CMK (cell line): ENCODE measurements at regions not wholly inside any gene's neighbourhood (a gene's known extent, or its start where the extent isn't known, plus 50 kb on each side); places are given as distances from the start of the nearest gene placed in this dataset.
"Not testable (repeated sequence)": the region's sequence is repeated elsewhere in the genome, so short reads cannot be mapped to it uniquely, and the experiment has no call there.

Source experiments
- DNase-seq: peaks from one replicate; pipeline ENCODE4 v3.0.0-alpha.2; 2010; ENCODE audit warnings: low read depth

DNA sequence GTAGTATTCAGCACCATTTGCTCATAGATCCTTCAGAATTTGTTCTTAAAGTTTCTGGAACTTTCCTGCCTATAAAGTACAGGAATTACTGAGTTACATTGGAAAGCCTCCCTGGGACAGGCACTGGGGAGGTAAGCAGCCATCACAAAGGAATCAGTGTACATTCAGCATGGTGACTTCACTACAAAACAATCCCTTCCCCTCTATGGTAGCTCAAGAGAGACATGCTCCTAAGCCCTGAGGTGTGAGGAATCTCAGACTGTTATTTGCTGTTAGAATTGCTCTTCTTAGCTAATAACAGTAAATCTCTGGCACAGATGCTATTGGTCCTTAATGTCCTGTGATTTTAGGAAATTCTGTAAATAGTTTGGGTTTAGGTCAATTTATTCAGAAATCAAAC lies 1898.0 kb upstream of the PCDH7 start:
- no peak for DNase-seq

DNA sequence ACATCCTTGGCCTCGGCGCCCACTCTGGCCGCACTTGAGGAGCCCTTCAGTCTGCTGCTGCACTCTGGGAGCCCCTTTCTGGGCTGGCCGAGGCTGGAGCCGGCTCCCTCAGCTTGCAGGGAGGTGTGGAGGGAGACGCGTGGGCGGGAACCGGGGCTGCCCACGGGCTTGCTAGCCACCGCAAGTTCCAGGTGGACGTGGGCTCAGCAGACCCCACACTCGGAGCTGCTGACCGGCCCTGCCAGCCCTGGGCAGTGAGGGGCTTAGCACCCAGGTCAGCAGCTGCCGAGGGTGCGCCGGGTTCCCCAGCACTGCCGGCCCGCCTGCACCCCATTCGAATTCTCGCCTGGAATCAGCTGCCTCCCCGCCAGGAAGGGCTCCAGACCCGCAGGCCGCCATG lies 1892.3 kb upstream of the PCDH7 start:
- DNase-seq: no peak

DNA sequence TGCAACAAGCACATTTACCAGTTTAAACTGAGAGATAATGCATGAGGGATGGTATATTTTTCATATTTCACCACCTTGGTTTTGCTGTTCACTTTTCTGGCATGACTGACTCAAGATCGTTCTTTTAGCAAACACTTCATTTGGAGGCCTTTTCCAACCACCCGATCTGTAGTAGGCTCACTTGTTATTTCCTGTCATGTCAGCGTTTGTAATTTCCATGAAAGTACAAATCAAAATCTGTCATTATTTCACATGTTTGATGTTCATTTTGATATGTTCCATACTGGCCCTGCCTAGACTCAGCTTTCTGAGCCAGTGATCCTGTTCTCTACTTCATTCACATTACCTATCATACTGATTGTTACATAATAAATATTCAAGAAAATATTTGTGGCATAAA lies 1888.3 kb upstream of the PCDH7 start:
- DNase-seq: no peak

DNA sequence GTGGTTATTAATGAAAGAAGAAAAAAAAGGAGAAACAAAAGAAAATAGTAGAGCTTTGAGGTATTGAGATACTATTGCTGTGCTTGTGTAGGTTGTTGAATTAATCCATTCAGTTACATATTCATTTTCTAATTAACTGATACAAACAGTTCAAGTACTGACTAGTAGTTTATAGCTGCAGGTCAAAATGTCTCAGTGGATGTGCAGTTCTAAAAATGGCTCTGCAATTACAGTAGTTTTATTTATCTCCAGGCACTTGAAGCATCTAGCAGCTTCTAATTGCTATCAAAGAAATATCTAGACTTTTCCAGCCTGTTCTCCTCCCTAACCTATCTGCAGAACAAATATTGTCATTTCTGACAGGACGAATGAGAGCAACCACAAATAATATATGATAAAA lies 1887.7 kb upstream of the PCDH7 start:
- no peak for DNase-seq

DNA sequence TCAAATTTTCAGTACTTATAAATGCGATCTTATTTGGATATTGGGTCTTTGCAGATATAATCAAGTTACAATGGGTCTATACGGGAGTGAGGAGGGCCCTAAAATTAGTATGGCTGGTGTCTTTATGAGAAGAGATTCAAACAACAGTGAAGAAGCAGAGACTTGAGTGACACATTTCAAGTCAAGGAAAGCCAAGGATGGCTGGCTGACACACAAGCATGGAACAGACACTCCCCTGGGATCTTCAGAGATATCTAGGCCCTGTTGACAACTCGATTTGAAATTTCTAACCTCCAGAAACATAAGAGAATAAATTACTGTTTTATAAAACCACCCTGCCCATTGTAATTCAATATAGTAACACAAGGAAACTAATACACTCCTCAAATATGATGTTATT lies 1886.0 kb upstream of the PCDH7 start:
- DNase-seq: no peak

DNA sequence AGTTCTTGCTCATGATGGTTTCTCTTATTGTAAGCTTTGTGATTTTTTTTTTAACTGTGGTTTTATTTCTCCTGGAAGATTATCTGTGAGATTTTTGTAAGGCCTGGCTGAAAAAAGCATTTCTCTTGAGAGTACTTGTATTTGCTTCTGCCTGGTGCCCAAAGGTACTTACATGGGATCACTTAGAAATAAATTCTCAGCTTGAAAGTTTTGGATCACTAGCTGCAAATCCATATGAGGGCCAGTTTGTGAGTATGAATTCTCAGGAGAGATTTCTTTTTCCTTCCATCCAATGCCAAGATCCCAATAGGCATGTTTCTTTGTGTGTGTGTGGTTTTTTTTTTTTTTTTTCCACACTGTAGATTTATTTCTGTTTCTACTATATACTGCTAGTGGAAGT lies 1884.7 kb upstream of the PCDH7 start:
- DNase-seq: no peak

DNA sequence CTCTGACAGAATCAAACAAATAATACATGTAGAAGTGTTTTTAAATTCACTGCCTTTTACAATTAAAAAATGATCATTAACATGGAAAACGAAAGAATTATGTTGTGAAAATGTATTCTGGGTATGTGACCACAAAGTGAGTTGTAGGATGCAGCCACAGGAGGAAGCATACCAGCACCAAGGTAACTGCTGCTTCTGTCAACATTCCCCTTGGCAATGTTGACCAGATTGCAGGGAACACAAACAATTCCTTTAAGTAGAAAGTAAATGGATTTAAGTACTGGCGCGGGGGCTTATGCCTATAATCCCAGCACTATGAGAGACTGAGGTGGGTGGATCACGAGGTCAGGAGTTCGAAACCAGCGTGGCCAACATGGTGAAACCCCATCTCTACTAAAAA lies 1877.9 kb upstream of the PCDH7 start:
- no peak for DNase-seq

DNA sequence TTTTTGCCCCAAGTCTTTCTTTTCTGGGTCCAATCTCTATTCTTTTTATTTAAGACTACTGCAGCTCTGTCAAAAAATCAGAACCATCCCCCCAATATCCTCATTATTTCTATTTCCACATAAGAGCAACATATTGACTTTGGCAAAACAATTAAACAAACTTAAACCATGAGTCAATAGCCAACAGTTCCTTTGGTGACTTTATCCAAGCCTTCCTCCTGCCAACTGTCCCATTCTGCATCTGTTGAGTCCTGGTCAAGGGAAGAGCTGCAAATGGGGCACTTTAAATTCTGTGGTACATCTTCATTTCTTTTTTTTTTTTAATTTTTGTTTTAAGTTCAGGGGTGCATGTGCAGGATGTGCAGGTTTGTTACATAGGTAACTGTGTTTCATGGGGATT lies 1875.0 kb upstream of the PCDH7 start:
- DNase-seq: no peak

DNA sequence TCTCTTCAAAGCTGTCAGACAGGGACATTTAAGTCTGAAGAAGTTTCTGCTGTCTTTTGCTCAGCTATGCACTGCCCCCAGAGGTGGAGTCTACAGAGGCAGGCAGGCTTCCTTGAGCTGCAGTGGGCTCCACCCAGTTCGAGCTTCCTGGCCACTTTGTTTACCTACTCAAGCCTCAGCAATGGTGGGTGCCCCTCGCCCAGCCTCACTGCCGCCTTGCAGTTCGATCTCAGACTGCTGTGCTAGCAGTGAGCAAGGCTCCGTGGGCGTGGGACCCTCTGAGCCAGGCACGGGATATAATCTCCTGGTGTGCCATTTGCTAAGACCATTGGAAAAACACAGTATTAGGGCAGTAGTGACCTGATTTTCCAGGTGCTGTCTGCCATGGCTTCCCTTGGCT lies 1863.1 kb upstream of the PCDH7 start:
- not testable (repeated sequence) for DNase-seq

DNA sequence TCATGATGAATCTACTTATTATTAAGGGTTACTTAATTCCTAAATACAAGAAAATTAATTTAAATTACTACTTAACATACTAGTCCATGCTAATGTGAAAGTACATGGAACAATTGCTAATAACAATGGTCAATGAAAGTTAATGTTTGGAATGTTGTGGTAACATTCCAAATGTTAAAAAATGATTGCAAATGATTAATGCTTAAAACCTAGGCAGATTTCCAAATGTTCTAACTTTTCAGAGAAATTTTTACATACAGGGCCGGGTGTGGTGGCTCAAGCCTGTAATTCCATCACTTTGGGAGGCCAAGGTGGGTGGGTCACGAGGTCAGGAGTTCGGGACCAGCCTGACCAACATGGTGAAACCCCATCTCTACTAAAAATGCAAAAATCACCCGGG lies 1851.3 kb upstream of the PCDH7 start:
- no peak for DNase-seq

DNA sequence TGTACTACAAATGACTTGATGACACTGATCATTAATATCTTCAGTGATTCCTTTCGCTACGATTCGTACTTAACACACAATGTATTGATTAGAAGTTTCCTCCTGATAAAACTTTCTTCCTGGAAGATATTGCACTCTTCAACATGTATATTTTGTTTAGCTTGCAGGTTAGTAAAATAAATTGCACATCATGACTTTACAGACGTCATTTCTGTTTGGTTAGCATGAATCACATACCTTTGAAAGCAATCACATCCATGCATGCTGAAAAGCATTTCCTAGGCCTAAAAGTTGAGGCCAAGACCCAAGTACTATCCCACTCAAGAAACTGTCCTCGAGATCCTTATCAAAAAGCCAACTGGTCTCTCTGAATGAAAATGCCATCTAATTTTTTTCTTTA lies 1841.0 kb upstream of the PCDH7 start:
- DNase-seq: no peak

DNA sequence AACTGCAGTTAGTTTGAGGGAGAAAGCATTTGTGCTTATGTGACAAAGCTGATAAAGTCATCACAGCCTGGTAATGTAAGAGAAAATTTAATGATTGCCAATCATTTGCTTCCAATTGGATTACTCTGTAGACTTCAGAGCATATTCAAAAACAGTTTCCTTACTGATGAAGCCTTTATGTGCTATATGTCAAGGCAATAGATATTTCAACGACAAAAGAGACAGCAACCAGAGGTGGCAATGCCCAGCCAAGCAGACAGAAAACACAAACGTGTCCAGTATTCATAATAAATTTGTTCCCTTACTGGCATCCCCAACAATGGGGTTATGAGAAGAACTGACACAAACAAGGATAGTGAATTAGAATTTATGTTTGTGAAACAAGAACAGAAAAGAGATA lies 1840.3 kb upstream of the PCDH7 start:
- DNase-seq: no peak

DNA sequence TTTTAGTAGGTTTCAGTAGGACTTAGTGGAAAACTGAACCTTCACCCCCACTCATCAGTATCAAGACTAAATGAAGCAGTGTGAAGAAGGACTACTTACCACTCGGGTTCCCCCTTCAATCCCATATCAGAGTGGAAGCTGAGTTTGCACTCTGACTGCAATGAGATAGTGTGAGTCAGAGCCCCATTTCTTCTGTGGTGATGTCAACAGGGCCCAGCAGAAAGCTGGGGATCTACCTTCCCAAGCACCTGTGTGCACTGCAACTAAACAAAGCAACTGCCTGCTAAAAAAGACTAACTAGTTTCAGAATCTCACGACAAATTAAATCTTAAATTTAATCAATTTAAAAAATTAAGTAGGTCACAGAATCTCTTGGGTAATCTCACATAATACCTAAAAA lies 1837.0 kb upstream of the PCDH7 start:
- DNase-seq: no peak

DNA sequence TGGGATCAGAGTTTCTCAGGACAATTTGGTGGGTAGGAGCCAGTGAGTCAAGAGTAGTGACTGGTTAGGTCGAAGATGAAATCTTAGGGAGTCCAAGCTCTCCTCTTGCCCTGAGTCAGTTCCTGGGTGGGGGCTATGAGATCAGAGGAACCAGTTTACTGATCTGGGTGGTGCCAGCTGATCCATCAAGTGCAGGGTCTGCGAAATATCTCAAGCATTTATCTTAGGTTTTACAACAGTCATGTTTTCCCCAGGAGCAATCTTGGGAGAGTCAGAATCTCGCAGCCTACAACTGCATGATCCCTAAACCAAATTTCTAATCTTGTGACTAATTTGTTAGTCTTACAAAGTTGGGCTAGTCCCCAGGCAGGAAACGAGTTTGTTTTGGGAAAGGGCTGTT lies 1833.2 kb upstream of the PCDH7 start:
- DNase-seq: no peak

DNA sequence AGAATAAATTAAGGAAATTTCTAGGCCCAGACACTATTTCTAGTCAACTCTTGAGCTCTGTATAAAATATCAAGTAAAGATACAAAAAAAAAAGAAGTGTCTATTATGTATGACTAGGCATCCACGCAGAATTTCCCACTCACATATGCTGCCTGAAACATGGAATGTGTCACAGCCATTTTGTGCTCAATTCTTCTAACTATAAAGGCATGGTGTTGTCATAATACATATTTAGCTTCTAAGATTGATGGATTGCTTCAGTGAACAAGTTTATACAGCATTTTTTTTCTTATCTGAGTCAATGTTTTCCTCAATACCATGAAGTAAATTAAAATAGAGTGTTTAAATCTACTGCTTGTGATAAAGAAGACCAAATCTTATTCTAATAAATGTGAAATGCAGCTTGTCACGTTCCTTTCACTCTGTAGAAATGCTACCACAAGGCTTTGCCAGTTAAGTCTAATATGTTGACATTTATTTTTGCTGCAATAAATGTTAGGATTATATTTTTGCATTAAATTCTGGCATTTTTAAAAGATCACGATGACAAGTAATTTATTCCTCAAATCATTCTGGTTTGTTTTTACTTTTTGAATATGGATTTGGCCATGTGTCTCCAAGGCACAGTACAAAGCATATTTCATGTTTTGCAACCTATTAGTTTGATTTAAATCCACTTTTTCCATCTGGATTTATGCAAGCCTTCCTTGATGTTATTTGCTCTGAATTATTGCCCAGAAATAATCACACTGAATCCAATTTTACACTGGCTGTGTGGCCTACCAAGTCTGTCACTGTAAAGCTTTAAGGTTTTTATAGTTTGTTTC lies 1829.0 kb upstream of the PCDH7 start:
- DNase-seq: no peak

DNA sequence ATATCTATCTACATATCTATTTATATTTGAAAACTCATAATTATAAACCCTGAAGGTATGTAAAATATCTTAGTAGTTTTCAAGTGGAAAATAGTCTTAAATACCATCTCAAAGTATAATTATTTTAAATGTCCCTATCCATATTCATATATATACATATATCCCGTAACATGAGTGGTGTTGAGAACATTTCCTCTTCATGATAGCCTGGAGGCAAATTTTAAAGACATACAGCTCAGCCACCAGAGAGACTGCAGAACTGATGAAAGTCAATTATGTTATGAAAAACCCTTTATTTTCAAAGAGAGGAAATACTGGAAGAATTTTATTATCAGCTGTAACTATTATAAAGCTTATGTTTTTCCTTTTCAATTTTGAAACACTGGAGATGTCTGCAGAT lies 1806.7 kb upstream of the PCDH7 start:
- no peak for DNase-seq

DNA sequence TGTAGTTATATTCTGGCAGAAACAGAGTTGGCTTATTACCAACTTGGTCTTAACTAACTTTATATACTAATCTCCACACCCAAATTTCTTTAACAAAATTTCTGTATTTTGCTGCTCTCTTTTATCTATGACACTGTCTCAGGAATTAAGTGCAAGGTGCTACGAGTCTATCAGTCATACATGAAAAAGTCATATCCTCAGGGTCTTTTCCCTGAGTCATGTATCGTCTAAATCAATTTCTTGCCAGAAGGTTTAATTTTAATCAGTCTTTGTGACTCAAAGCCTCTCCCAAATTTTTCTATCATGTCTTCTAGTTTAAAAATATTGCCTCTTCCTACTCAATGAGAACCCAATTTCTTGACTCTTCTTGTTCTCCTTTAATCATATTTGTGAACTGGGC lies 1803.6 kb upstream of the PCDH7 start:
- no peak for DNase-seq

DNA sequence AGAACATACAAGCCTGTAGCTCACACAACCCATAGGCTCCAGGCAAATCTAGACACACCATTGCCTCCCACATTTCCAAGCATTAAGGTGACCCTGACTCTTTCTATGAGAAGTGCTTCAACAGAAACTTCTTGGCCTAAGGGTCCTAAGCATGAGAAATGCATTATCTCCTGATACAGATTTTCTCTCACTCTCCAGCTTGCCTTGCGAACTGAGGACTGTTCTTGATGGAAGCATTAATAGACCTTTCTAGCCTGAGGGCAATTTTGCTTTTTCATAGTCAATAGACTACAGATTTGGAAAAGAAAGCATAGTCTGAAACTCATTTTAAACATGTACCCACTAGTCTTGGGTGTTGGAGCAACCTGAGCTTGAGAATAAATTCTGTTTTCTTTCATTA lies 1801.3 kb upstream of the PCDH7 start:
- no peak for DNase-seq

DNA sequence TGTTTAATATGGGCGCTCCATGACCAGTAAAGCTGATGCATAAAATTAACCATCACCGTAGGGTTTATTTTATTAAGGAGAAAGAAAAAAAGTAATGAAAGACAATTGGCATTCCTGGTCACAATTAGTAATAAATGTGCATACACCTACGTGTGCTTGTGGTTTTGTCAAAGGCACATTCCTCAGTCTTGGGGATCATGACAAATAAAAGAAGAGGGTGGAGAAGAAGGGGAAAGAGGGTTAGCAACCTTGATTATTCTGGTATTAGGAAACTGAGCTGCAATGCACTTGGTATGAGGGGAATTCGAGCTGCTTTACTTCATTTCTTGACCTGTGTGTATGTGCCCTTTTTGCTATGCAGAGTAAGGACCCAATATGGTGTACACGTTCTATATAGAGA lies 1798.3 kb upstream of the PCDH7 start:
- DNase-seq: no peak

DNA sequence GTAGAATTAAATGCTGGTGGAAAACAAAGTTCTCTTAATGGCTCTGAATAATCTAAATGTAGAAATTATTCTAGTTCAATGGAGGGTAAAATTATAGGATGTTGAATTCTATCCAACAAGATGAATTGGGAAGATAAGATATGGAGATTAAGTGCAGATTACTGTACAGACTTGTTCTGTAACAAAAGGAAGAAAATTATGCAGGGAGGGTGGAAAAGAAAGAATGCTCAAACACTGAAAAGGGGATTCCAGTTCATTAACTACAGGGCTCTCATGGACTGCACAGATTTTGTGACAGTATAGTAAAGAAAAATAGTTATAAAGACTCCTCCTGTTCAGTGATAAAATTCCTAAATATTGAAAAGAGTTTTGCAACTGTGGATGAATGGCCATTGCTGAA lies 1794.0 kb upstream of the PCDH7 start:
- DNase-seq: no peak

DNA sequence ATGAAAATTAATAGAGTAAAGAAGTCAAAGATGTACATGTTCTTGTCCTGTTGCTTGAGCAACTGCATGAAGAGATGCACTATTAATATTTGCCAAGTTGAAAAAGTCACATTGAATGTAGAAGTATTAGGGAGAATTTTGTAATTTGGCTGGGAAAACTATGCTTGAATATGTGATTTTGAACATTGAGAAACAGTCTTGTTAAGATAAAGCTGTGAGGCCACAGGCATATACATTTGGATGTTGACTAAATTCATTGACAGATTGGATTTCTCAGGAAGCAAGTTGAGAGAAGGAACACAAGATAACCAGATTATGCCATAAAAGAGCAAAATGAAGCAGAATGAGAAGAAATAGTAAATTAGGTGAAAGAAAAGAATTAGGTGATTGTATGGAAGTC lies 1777.5 kb upstream of the PCDH7 start:
- DNase-seq: no peak

DNA sequence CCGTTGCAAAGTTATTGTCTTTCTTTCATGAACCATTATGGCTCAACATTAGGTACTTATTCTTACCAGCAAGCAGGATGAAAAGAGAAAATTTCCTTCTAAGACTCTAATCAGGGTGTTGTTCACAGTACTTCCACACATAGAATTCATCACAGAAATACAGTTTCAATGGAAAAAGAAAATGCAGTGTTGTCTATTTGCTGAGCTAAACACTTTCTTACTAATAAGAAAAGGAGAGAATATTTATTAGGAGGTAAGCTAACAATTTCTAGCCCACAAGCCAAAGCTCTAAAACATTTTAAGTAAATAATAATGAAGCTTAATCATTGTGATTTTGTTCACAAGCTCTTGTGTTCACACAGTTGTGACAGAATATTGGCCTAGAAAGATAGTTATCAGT lies 1772.8 kb upstream of the PCDH7 start:
- DNase-seq: no peak

DNA sequence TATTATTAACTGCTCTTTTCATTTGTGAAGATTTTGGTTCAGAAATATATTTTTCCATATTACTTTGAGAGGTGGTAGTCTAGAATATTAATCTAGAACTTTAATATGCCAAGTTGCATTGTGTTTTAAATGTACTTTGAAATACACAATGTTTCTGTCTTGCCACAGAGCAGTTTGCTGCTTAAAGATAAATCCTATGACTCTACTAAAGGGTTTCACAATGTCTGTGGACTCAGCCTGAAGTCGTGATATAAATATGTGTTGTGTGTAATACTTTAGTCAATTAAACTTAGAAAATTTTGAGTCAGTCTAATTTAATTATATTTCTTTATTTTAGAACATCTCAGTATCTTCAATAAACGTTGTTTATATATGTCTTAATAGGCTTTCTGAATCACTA lies 1771.7 kb upstream of the PCDH7 start:
- no peak for DNase-seq

DNA sequence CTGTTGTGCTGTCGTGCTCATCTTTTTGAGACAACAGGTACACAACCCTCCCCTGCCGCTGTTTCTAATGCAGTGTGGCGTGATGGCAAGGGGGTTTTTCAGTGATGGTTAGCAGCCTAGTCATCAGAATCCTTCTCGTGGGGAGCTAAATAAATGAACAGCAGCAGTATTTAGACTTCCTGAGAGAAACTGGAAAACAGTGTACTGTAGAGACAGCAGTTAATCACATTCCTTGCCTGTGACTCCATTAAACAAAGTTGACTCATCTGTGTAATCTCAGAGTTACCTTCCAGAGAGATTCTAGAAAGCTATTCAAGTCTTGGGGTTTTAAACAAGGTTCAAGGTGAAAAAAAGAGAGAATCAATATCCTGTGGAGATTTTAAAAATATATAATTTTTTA lies 1753.2 kb upstream of the PCDH7 start:
- DNase-seq: no peak
